OCI-LY3 (cell line): ENCODE measurements at regions not wholly inside any gene's neighbourhood (a gene's known extent, or its start where the extent isn't known, plus 50 kb on each side); places are given as distances from the start of the nearest gene placed in this dataset.

ENCODE experiments used
- CTCF ChIP-seq: fragments of 200-600, 300-600 bp; sonication (generic); IDR thresholded peaks from 2 replicates; pipeline ENCODE4 v1.5.1; 2014; ENCODE audit warnings: antibody characterized with exemption, low read length, low read depth
- EZH2phosphoT487 ChIP-seq: fragments of 200-600 bp; shearing (Covaris generic); IDR thresholded peaks from 2 replicates; pipeline ENCODE4 v1.6.1; 2018; ENCODE audit warnings: antibody characterized with exemption, mixed run types, low read depth

DNA sequence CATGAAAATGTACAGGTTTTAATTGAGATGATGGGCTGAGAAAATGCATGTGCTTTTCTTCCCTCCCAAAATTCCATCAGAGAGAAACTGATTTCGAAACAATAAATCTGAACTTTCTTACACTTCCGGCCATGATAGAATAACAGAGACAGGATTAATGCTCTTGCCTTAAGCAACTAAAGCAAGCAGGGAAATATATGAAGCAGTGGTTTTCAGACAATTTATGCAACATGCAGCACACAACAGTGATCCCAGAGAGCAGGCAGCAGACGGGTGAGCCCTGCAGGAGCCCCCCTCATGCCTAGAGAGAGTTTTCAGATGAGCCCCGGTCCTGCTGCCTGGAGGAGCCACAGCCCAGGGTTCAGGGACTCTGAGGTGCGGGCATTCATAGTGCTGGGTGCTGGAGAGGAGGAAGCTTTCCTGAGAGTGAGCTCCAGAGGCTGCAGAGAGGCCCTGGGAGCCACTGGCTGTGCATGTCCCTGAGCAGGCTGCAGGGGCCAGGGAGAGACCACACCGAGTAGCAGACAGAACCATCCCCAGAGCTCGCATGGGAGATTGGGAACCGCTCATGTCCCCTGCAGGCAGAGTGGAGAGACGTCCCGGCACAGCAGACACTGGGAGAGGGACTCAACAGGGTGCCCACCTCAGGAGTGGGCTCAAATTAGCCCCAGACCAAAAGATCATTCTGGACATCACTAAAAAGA lies 143.5 kb downstream of the OLFM1 start:
- TF ChIP-seq EZH2phosphoT487 (no peak), CTCF (no peak)
